Testis (tissue), 2 donors: ENCODE measurements at regions not wholly inside any gene's neighbourhood (a gene's known extent, or its start where the extent isn't known, plus 50 kb on each side); places are given as distances from the start of the nearest gene placed in this dataset.

Experiments
- DNase-seq: peaks from one replicate; pipeline ENCODE4 v3.0.0-alpha.2; 2019
- H3K27ac ChIP-seq, 2 donors: fragments of 200-600 bp; sonication (generic); one replicate each; pipeline ENCODE4 v1.5.1; 2019
- H3K27me3 ChIP-seq: fragments of 200-600 bp; sonication (generic); one replicate; pipeline ENCODE4 v1.5.1; 2019
- H3K36me3 ChIP-seq: fragments of 200-600 bp; sonication (generic); one replicate; pipeline ENCODE4 v1.5.1; 2017; ENCODE audit warnings: low read depth; ENCODE audit errors: missing control alignments
- H3K4me1 ChIP-seq: fragments of 200-600 bp; sonication (generic); one replicate; pipeline ENCODE4 v1.5.1; 2019
- H3K4me3 ChIP-seq, 2 donors: fragments of 200-600 bp; sonication (generic); one replicate each; pipeline ENCODE4 v1.5.1; 2017 to 2019
- H3K9me3 ChIP-seq: fragments of 200-600 bp; sonication (generic); one replicate; pipeline ENCODE4 v1.5.1; 2017
- CTCF ChIP-seq, 3 experiments: fragments of 450-650 bp in 2 of 3; fragments of 200-600 bp in 1 of 3; sonication (generic) in 1 of 3; IDR thresholded peaks; one replicate each; pipeline ENCODE4 v1.5.1; 2016 to 2019; ENCODE audit warnings: antibody characterized with exemption in 3 of 3, mild to moderate bottlenecking in 2 of 3, moderate library complexity in 1 of 3
- POLR2A ChIP-seq: fragments of 450-650 bp; IDR thresholded peaks from one replicate; pipeline ENCODE4 v1.6.1; 2017; ENCODE audit warnings: antibody characterized with exemption, mild to moderate bottlenecking, moderate library complexity
- WGBS, 2 donors: methylation state at CpG; one replicate each; pipeline ENCODE4 v1.1.5; 2018; 5-methylcytosine and 5-hydroxymethylcytosine counted together
- intact Hi-C: fragments of 100-400 bp; cut with DNase I; formaldehyde crosslinking; loops from one replicate; pipeline ENCODE4 v1.15.1; 2023; ENCODE audit warnings: low total_unique reads

- Histone ChIP-seq H3K27me3 (no peaks in the 10 kb centered on the region), H3K9me3 (no peaks in the 10 kb centered on the region), H3K4me1 (no peaks in the 10 kb centered on the region), H3K4me3 (no peak overlapping the region), H3K27ac (no peak overlapping the region), H3K36me3 (no peaks in the 10 kb centered on the region)
- intact Hi-C loops = no loop called here
- DNase-seq = no peak
- TF ChIP-seq CTCF (IDR thresholded peaks at IDR 0.05) (no peak), POLR2A (no peak)
These were observed 476.7 kb downstream of the OCA2 start for GRCh38 chr15:27622371-27622770.

GRCh38 chr15:27619204-27619603, 479.9 kb downstream of the OCA2 start:
- Histone ChIP-seq H3K4me3 (no peak overlapping the region), H3K27me3 (no peaks in the 10 kb centered on the region), H3K4me1 (no peaks in the 10 kb centered on the region), H3K9me3 (no peaks in the 10 kb centered on the region), H3K27ac (no peak overlapping the region), H3K36me3 (no peaks in the 10 kb centered on the region)
- intact Hi-C loops = no loop called here
- WGBS, 2 donors = 64 to 76% methylated on average over 8 of the region's 8 CpGs
- TF ChIP-seq CTCF (IDR thresholded peaks at IDR 0.05) (no peak), POLR2A (no peak)
- DNase-seq = no peak

GRCh38 chr15:27617013-27617412, 482.1 kb downstream of the OCA2 start:
- no peaks in the 10 kb centered on the region for H3K27me3 ChIP-seq
- WGBS, 2 donors = 76 to 80% methylated on average over 3 of the region's 3 CpGs
- H3K27ac ChIP-seq = no peak overlapping the region
- H3K9me3 ChIP-seq = no peaks in the 10 kb centered on the region
- no peak for DNase-seq
- H3K36me3 ChIP-seq = no peaks in the 10 kb centered on the region
- no peak overlapping the region for H3K4me3 ChIP-seq
- H3K4me1 ChIP-seq = no peaks in the 10 kb centered on the region
- no peak for TF ChIP-seq CTCF (IDR thresholded peaks at IDR 0.05)
- intact Hi-C loops = no loop called here

- H3K4me1 ChIP-seq = no peaks in the 10 kb centered on the region
- no peaks in the 10 kb centered on the region for H3K36me3 ChIP-seq
- TF ChIP-seq CTCF (IDR thresholded peaks at IDR 0.05) = no peak
- no peak for TF ChIP-seq POLR2A
- 69 to 73% methylated on average over 3 of the region's 3 CpGs for WGBS, 2 donors
- no peak for DNase-seq
- no peak overlapping the region for H3K4me3 ChIP-seq
- H3K27ac ChIP-seq = no peak overlapping the region
- no peaks in the 10 kb centered on the region for H3K9me3 ChIP-seq
- no peaks in the 10 kb centered on the region for H3K27me3 ChIP-seq
- intact Hi-C loops = no loop called here
These were observed 490.9 kb downstream of the OCA2 start for GRCh38 chr15:27608248-27608647.

GRCh38 chr15:27601239-27601960, 497.7 kb downstream of the OCA2 start:
- intact Hi-C loops = no loop called here
- DNase-seq = no peak
- TF ChIP-seq POLR2A = no peak
- no peak for TF ChIP-seq CTCF (IDR thresholded peaks at IDR 0.05)
- 69 to 74% methylated on average over 12 of the region's 12 CpGs for WGBS, 2 donors
- no peak overlapping the region for H3K27ac ChIP-seq
- H3K36me3 ChIP-seq = no peaks in the 10 kb centered on the region
- H3K4me3 ChIP-seq = no peak overlapping the region
- no peaks in the 10 kb centered on the region for H3K4me1 ChIP-seq
- no peaks in the 10 kb centered on the region for H3K9me3 ChIP-seq
- H3K27me3 ChIP-seq = no peaks in the 10 kb centered on the region
